ENCODE measurements at regions not wholly inside any gene's neighbourhood (a gene's known extent, or its start where the extent isn't known, plus 50 kb on each side); places are given as distances from the start of the nearest gene placed in this dataset.

- no peak for TF ChIP-seq CTCF (optimal IDR thresholded peaks at IDR 0.05 in 1 of 3, IDR thresholded peaks at IDR 0.05 in 1 of 3, conservative IDR thresholded peaks at IDR 0.05 in 1 of 3; ENCODE audit: extremely low read depth in 1 of 3, insufficient read depth in 2 of 3, low read length in 3 of 3)
- no peak for TF ChIP-seq EZH2 (IDR thresholded peaks at IDR 0.05; ENCODE audit: low read length)
Observed at GRCh38 chr12:108043286-108043685, 85.8 kb upstream of the WSCD2 start.
